ENCODE measurements at regions not wholly inside any gene's neighbourhood (a gene's known extent, or its start where the extent isn't known, plus 50 kb on each side); places are given as distances from the start of the nearest gene placed in this dataset.

- no peak overlapping the region for H3K9ac ChIP-seq (ENCODE audit: low read depth, low read length)
- H3K27me3 ChIP-seq (ENCODE audit: insufficient read depth, low read length): no peaks in the 10 kb centered on the region
- H3K27ac ChIP-seq (ENCODE audit: low read length): no peak overlapping the region
- H3K36me3 ChIP-seq (ENCODE audit: insufficient read depth, low read depth, low read length): no peaks in the 10 kb centered on the region
- no peaks in the 10 kb centered on the region for H3K9me3 ChIP-seq (ENCODE audit: insufficient read depth, low read depth, low read length)
- H3K4me1 ChIP-seq (ENCODE audit: insufficient read depth, low read length): peaks cover 3% of the 10 kb centered on the region; the same call in 1 of the 2 replicates
- H3K4me3 ChIP-seq (ENCODE audit: low read length): no peak overlapping the region
Measured at GRCh38 chr12:116633476-116633875, 74.3 kb downstream of the MAP1LC3B2 start.

- no peak overlapping the region for H3K9ac ChIP-seq (ENCODE audit: low read depth, low read length)
- H3K27ac ChIP-seq (ENCODE audit: low read length): no peak overlapping the region
- no peaks in the 10 kb centered on the region for H3K27me3 ChIP-seq (ENCODE audit: insufficient read depth, low read length)
- no peak overlapping the region for H3K4me3 ChIP-seq (ENCODE audit: low read length)
- no peaks in the 10 kb centered on the region for H3K36me3 ChIP-seq (ENCODE audit: insufficient read depth, low read depth, low read length)
- peaks cover 3% of the 10 kb centered on the region; the same call in 1 of the 2 replicates for H3K4me1 ChIP-seq (ENCODE audit: insufficient read depth, low read length)
- no peaks in the 10 kb centered on the region for H3K9me3 ChIP-seq (ENCODE audit: insufficient read depth, low read depth, low read length)
Measured at GRCh38 chr12:116631619-116632018, 72.4 kb downstream of the MAP1LC3B2 start.

- H3K27ac ChIP-seq (ENCODE audit: low read length): no peak overlapping the region
- peaks cover 3% of the 10 kb centered on the region; the same call in 1 of the 2 replicates for H3K4me1 ChIP-seq (ENCODE audit: insufficient read depth, low read length)
- H3K36me3 ChIP-seq (ENCODE audit: insufficient read depth, low read depth, low read length): no peaks in the 10 kb centered on the region
- no peaks in the 10 kb centered on the region for H3K9me3 ChIP-seq (ENCODE audit: insufficient read depth, low read depth, low read length)
- H3K4me3 ChIP-seq (ENCODE audit: low read length): no peak overlapping the region
- H3K27me3 ChIP-seq (ENCODE audit: insufficient read depth, low read length): no peaks in the 10 kb centered on the region
- no peak overlapping the region for H3K9ac ChIP-seq (ENCODE audit: low read depth, low read length)
Measured at GRCh38 chr12:116630762-116631161, 71.6 kb downstream of the MAP1LC3B2 start.

- H3K9me3 ChIP-seq (ENCODE audit: insufficient read depth, low read depth, low read length): no peaks in the 10 kb centered on the region
- peaks cover 3% of the 10 kb centered on the region; the same call in 1 of the 2 replicates for H3K4me1 ChIP-seq (ENCODE audit: insufficient read depth, low read length)
- H3K27me3 ChIP-seq (ENCODE audit: insufficient read depth, low read length): no peaks in the 10 kb centered on the region
- no peak overlapping the region for H3K27ac ChIP-seq (ENCODE audit: low read length)
- no peak overlapping the region for H3K9ac ChIP-seq (ENCODE audit: low read depth, low read length)
- no peaks in the 10 kb centered on the region for H3K36me3 ChIP-seq (ENCODE audit: insufficient read depth, low read depth, low read length)
- no peak overlapping the region for H3K4me3 ChIP-seq (ENCODE audit: low read length)
Measured at GRCh38 chr12:116629480-116629879, 70.3 kb downstream of the MAP1LC3B2 start.

GRCh38 chr12:116628989-116629388 is 69.8 kb downstream of the MAP1LC3B2 start:
- no peak overlapping the region for H3K9ac ChIP-seq (ENCODE audit: low read depth, low read length)
- H3K4me3 ChIP-seq (ENCODE audit: low read length): no peak overlapping the region
- H3K27me3 ChIP-seq (ENCODE audit: insufficient read depth, low read length): no peaks in the 10 kb centered on the region
- no peaks in the 10 kb centered on the region for H3K36me3 ChIP-seq (ENCODE audit: insufficient read depth, low read depth, low read length)
- peaks cover 3% of the 10 kb centered on the region; the same call in 1 of the 2 replicates for H3K4me1 ChIP-seq (ENCODE audit: insufficient read depth, low read length)
- H3K27ac ChIP-seq (ENCODE audit: low read length): no peak overlapping the region
- H3K9me3 ChIP-seq (ENCODE audit: insufficient read depth, low read depth, low read length): no peaks in the 10 kb centered on the region

GRCh38 chr12:116628450-116628793 is 69.2 kb downstream of the MAP1LC3B2 start:
- Histone ChIP-seq H3K9me3 (ENCODE audit: insufficient read depth, low read depth, low read length) (no peaks in the 10 kb centered on the region), H3K27ac (ENCODE audit: low read length) (no peak overlapping the region), H3K4me3 (ENCODE audit: low read length) (no peak overlapping the region), H3K4me1 (ENCODE audit: insufficient read depth, low read length) (peaks cover 3% of the 10 kb centered on the region; the same call in 1 of the 2 replicates), H3K9ac (ENCODE audit: low read depth, low read length) (no peak overlapping the region), H3K36me3 (ENCODE audit: insufficient read depth, low read depth, low read length) (no peaks in the 10 kb centered on the region), H3K27me3 (ENCODE audit: insufficient read depth, low read length) (no peaks in the 10 kb centered on the region)

Data from iPS-20b (cell line).